Spleen (tissue), 7 donors: ENCODE measurements at regions not wholly inside any gene's neighbourhood (a gene's known extent, or its start where the extent isn't known, plus 50 kb on each side); places are given as distances from the start of the nearest gene placed in this dataset.

Source experiments
- CTCF ChIP-seq, 11 experiments: fragments of 200-600 bp in 7 of 11; fragments of 450-650 bp in 4 of 11; sonication (generic) in 4 of 11; IDR thresholded peaks in 8 of 11; conservative IDR thresholded peaks in 3 of 11; 1 replicate in 7 of 11; 2 replicates in 4 of 11; pipeline versions ENCODE4 v1.4.0 to v1.8.0; 2016 to 2021; ENCODE audit warnings: antibody characterized with exemption in 11 of 11, inconsistent platforms in 4 of 11, mild to moderate bottlenecking in 1 of 11
- POLR2A ChIP-seq, 3 donors: fragments of 450-650 bp; IDR thresholded peaks; one replicate each; pipeline ENCODE4 v1.5.1; 2017; ENCODE audit warnings: antibody characterized with exemption in 3 of 3, mild to moderate bottlenecking in 1 of 3
- POLR2AphosphoS5 ChIP-seq, 3 donors: sonication (generic); formaldehyde crosslinking; IDR thresholded peaks; one replicate each; pipeline ENCODE4 v1.5.1; 2017; ENCODE audit warnings: antibody characterized with exemption in 3 of 3
- donor health status: DM: no; HTN: no; CAD: no; lungs with moderate emphysema.
- donor health status: DM: no; HTN: no; CAD: no.
- donor health status: DM: no; HTN: no; CAD: no.

DNA sequence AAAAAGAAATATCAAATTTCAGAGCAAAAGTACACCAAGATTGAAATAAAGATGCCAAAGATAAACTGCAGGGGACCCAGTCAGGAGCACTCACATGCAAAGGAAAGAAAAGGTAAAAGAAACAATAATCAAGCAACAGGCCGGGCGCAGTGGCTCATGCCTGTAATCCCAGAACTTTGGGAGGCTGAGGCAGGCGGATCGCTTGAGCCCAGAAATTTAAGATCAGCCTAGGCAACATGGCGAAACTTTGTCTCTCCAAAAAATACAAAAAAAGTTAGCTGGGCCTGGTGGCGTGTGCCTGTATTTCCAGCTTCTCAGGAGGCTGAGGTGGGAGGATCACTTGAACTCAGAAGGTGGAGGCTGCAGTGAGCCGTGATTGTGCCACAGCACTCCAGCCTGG lies 107.6 kb upstream of the SMURF2 start:
- TF ChIP-seq CTCF (IDR thresholded peaks at IDR 0.05 in 8 of 11, conservative IDR thresholded peaks at IDR 0.05 in 3 of 11) (no peak), POLR2A (IDR thresholded peaks at IDR 0.05) (no peak), POLR2AphosphoS5 (IDR thresholded peaks at IDR 0.05) (no peak)
